Activated CD8-positive, alpha-beta memory T cell treated with anti-CD3 and anti-CD28 coated beads, Interleukin-2, amount 10 ng/mL, durations not matched to agents 7 days and 5 days (primary cell): ENCODE measurements at regions not wholly inside any gene's neighbourhood (a gene's known extent, or its start where the extent isn't known, plus 50 kb on each side); places are given as distances from the start of the nearest gene placed in this dataset.
"Not testable (repeated sequence)": the region's sequence is repeated elsewhere in the genome, so short reads cannot be mapped to it uniquely, and the experiment has no call there.

Source experiments
- ATAC-seq: fragments of 150-1000 bp; cut with Tn5 transposase; one replicate; pipeline ENCODE4 v1.10.0; 2021; ENCODE audit warnings: moderate library complexity
- CTCF ChIA-PET: fragments of 350-600 bp; sonication (Branson Sonifier 250); formaldehyde crosslinking; loops from one replicate; lab custom pipeline; 2021; ENCODE audit warnings: antibody characterized with exemption; lab: Charles Lee
- DNase-seq: peaks from one replicate; pipeline ENCODE4 v3.0.0-alpha.2; 2020
- H3K27ac Mint-ChIP-seq: one replicate; pipeline ENCODE4 v1.8.0; 2021; ENCODE audit warnings: mild to moderate bottlenecking, mixed read lengths
- H3K27me3 Mint-ChIP-seq: one replicate; pipeline ENCODE4 v1.8.0; 2021; ENCODE audit warnings: mixed read lengths
- H3K36me3 Mint-ChIP-seq: one replicate; pipeline ENCODE4 v1.8.0; 2021; ENCODE audit warnings: mild to moderate bottlenecking, mixed read lengths
- H3K4me1 Mint-ChIP-seq: one replicate; pipeline ENCODE4 v1.8.0; 2021; ENCODE audit warnings: mixed read lengths
- H3K4me3 Mint-ChIP-seq: one replicate; pipeline ENCODE4 v1.8.0; 2021; ENCODE audit warnings: mild to moderate bottlenecking, moderate library complexity, mixed read lengths
- H3K9me3 Mint-ChIP-seq: one replicate; pipeline ENCODE4 v1.8.0; 2022; ENCODE audit warnings: low read depth, mixed read lengths

DNA sequence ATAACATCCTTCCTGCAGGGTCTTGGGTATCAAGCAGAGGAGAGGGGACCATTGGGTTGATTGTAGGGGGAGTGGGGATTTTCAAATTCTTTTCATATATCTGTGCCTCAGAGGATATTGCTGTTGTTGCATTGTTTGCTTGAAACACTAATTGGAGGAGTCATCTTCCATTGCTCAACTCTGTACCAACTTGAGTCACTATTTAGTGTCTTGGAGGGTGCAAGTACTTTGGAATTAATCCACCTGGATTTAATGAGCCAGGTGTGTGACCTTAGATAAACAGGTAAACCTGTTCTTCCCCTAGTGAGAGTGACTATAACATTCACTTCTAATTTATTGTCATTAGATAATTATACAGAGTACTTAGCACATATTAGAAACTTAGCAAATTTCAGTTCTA, 151.3 kb upstream of the CNTNAP4 start:
- no peak overlapping the region for H3K27ac Mint-ChIP-seq
- CTCF ChIA-PET, result no interaction called here
- H3K36me3 Mint-ChIP-seq, result no peaks in the 10 kb centered on the region
- DNase-seq (no peak), ATAC-seq (no peak)
- no peaks in the 10 kb centered on the region for H3K4me1 Mint-ChIP-seq
- H3K4me3 Mint-ChIP-seq, result no peak overlapping the region
- H3K9me3 Mint-ChIP-seq, result peaks cover 4% of the 10 kb centered on the region
- H3K27me3 Mint-ChIP-seq, result no peaks in the 10 kb centered on the region

DNA sequence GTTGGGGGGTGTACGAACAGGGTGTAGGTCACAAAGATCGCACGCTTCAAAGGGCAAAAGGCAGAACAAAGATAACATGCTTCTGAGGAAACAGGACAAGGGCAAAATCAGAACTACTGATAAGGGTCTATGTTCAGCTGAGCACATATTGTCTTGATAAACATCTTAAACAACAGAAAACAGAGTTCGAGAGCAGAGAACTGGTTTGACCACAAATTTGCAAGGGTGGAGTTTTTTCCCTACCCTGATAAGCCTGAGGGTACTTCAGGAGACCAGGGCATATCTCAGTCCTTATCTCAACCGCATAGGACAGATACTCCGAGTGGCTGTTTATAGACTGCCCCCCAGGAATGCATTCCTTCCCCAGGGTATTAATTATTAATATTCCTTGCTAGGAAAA, 139.1 kb upstream of the CNTNAP4 start:
- H3K4me1 Mint-ChIP-seq, CTCF ChIA-PET, H3K27me3 Mint-ChIP-seq, DNase-seq, H3K4me3 Mint-ChIP-seq, H3K36me3 Mint-ChIP-seq, ATAC-seq, H3K9me3 Mint-ChIP-seq, H3K27ac Mint-ChIP-seq: not testable (repeated sequence)

DNA sequence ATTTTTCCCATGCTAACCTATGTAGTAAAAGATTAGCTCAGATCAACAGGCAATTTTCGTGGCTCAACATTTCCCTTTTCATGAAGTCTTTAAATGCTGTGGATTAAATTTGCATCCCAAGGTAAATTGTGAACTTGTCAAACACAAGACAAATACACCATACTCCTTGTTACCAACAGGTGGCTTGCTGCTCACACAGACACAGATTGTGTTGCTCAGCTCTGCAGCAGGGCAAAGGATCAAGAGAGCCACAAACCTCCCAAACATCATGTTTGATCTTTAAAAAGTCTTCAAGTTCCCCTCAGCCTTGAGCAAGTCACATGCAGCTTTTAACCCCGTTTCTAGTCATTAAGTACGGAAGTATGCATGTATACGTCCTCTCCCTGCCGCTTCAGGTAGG, 119.6 kb upstream of the CNTNAP4 start:
- DNase-seq (no peak), ATAC-seq (no peak)
- H3K36me3 Mint-ChIP-seq, result no peaks in the 10 kb centered on the region
- CTCF ChIA-PET, result no interaction called here
- H3K4me1 Mint-ChIP-seq, result no peaks in the 10 kb centered on the region
- no peak overlapping the region for H3K27ac Mint-ChIP-seq
- no peaks in the 10 kb centered on the region for H3K27me3 Mint-ChIP-seq
- no peak overlapping the region for H3K4me3 Mint-ChIP-seq
- H3K9me3 Mint-ChIP-seq, result peaks cover 14% of the 10 kb centered on the region

DNA sequence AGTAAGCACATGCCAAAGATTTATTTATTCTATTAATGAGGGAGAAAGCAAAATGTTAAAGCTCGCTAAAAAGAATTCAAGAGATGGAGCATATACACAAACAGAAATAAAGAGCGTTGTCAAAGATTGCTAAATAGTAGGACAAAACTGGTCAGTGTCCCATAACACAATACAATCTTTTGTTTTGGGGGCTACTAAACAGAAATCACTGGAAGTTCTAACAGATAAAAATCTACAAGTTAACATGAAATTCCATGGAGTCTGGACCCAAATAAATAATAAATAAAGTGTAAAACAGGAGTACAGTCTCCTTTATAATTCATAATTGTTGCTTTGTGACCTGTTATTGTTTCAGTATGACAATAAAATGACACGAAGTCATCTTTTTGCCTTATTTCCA, 115.2 kb upstream of the CNTNAP4 start:
- Mint-ChIP-seq H3K27me3 (no peaks in the 10 kb centered on the region), H3K9me3 (peaks cover 11% of the 10 kb centered on the region), H3K27ac (no peak overlapping the region), H3K4me1 (no peaks in the 10 kb centered on the region), H3K4me3 (no peak overlapping the region), H3K36me3 (no peaks in the 10 kb centered on the region)
- CTCF ChIA-PET, result no interaction called here
- DNase-seq (no peak), ATAC-seq (no peak)

DNA sequence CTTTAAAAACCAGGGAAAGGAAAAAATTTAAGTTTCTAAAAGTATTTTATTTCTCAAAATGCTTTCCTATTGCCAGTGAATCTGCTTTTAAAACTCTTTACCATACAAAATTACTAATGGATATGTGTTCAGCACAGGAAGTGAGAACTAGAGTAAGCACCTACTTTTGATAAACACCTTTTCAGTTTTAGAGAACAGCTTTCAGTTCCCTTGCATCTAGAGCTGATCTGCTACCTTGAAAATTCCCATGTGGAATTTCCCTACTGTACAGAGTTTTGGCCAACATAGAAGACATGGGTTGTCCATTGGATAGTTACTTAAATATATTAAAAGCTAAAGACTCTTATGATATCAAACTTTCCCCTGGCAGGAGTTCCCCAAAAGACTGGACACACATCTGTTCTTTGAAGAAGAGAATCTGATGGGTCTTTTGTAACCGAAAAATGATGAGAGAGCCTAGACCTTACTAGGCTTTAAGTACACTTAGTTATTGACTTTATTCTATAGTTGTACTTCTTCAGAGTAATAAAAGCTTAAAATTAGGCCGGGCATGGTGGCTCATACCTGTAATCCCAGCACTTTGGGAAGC, 112.1 kb upstream of the CNTNAP4 start:
- no peak for ATAC-seq
- Mint-ChIP-seq H3K36me3 (no peaks in the 10 kb centered on the region), H3K27me3 (no peaks in the 10 kb centered on the region), H3K4me3 (no peak overlapping the region), H3K9me3 (peaks cover 6% of the 10 kb centered on the region), H3K4me1 (no peaks in the 10 kb centered on the region), H3K27ac (no peak overlapping the region)
- CTCF ChIA-PET, result no interaction called here
- no peak for DNase-seq

DNA sequence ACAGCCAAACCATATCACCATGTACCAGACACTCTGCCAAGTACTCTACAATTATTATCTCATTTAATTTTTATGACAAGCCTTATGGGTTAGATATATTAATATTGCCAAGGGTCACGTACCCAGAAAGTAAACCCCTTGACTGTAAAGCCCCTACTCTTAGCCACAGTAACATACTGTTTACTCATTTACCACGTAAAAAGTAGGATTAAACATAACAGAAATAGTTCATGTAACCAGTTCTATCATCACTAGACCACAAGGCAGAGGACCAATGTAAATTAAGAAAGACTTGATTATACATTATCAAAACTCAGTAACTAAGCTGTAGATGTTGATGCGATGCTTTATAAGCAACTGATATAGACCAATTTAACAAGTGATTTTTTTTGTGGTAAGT, 101.5 kb upstream of the CNTNAP4 start:
- H3K4me3 Mint-ChIP-seq, result no peak overlapping the region
- H3K27me3 Mint-ChIP-seq, result no peaks in the 10 kb centered on the region
- no peaks in the 10 kb centered on the region for H3K36me3 Mint-ChIP-seq
- no peak for DNase-seq
- H3K27ac Mint-ChIP-seq, result no peak overlapping the region
- no peak for ATAC-seq
- no peaks in the 10 kb centered on the region for H3K4me1 Mint-ChIP-seq
- CTCF ChIA-PET, result no interaction called here
- H3K9me3 Mint-ChIP-seq, result peaks cover 12% of the 10 kb centered on the region

DNA sequence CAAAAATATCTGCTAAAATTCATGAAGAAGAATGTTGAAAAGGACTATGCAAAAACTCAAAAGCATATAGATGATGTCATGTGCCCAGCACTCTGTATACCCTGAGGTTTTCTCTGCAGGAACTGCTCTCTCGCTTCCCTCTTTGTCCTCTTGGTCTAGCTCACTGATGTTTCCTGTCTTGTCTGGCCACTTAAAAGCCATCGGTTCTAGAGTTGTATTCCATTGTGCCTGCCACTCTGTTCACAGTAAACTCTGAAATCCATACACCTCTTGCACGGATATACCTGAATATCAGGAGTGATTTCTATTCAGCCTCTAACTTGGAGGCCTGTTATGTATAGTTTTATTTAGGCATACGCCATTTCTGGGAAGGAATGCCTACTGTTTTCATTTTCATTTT, 101.0 kb upstream of the CNTNAP4 start:
- CTCF ChIA-PET, result no interaction called here
- Mint-ChIP-seq H3K27ac (no peak overlapping the region), H3K36me3 (no peaks in the 10 kb centered on the region), H3K4me3 (no peak overlapping the region), H3K4me1 (no peaks in the 10 kb centered on the region), H3K27me3 (no peaks in the 10 kb centered on the region), H3K9me3 (peaks cover 12% of the 10 kb centered on the region)
- ATAC-seq (no peak), DNase-seq (no peak)

DNA sequence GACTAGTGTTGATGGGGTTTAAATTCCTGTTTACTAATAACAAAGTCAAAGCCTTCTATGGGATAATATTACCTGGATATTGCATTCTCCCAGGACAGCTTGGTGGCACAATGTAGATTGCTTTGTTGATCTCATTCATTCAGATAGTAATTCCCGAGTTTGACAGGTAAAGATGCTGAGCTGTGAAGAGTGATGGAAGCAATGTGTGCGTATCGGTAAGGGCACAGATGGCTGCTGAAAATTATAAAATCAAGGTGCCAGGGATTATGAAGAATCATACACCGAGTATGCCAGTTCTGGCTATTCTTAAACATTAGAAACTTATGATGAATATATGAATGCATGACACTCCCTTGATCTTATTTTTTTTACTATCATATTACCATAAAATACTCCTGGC, 100.6 kb upstream of the CNTNAP4 start:
- H3K27me3 Mint-ChIP-seq, result no peaks in the 10 kb centered on the region
- H3K4me1 Mint-ChIP-seq, result no peaks in the 10 kb centered on the region
- ATAC-seq (no peak), DNase-seq (no peak)
- no peak overlapping the region for H3K4me3 Mint-ChIP-seq
- CTCF ChIA-PET, result no interaction called here
- H3K9me3 Mint-ChIP-seq, result peaks cover 12% of the 10 kb centered on the region
- no peaks in the 10 kb centered on the region for H3K36me3 Mint-ChIP-seq
- no peak overlapping the region for H3K27ac Mint-ChIP-seq

DNA sequence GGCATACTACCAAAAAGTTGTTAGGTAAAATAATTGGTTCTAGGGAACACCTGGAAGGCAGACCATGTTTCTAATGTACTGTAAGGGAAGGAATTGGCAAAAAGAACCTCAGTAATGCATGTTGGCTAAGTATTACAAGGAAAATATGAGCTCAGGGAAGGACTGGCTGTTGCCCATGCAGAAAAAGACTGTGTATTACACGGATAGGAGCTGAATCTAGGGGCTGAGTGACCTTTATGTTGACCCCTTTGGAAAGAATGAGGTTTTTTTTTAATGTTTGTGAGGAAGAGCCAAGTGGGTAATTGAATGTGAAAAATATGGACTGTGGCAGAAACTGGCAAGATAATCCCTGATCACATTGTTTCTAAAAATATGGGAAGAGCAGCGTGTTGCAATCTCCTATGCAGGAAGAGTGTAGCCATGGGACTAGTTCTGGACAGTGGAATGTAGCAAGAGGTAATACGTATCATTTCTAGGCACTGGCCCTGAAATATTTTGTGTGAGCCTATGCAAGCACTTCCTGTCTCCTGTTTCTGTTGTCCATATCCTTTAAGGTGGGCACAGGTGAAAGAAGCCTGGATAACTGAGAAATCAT, 95.1 kb upstream of the CNTNAP4 start:
- H3K27me3 Mint-ChIP-seq, result no peaks in the 10 kb centered on the region
- H3K36me3 Mint-ChIP-seq, result no peaks in the 10 kb centered on the region
- H3K4me1 Mint-ChIP-seq, result no peaks in the 10 kb centered on the region
- DNase-seq, result no peak
- H3K4me3 Mint-ChIP-seq, result no peak overlapping the region
- ATAC-seq, result no peak
- H3K27ac Mint-ChIP-seq, result no peak overlapping the region
- CTCF ChIA-PET, result no interaction called here
- peaks cover 5% of the 10 kb centered on the region for H3K9me3 Mint-ChIP-seq

DNA sequence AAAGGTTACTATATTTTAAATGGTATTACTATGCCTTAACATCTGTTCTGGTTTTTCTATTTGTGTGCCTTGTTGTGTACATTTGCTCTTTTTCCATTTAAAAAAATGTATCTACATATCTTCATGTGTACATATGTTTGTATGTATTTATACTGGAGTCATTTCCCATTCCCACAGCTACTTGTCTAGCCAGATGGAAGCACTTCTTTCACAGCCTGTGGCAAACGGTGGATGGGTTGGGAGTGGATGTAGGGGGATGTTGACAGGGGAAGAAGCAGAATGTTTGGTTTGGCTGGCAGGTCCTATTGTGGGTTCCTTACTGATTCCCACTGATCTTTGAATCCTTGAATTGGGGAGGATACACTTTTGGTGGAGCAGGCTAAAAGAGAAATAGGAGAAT, 93.6 kb upstream of the CNTNAP4 start:
- ATAC-seq (no peak), DNase-seq (no peak)
- Mint-ChIP-seq H3K4me1 (no peaks in the 10 kb centered on the region), H3K36me3 (no peaks in the 10 kb centered on the region), H3K27me3 (no peaks in the 10 kb centered on the region), H3K4me3 (no peak overlapping the region), H3K9me3 (peaks cover 5% of the 10 kb centered on the region), H3K27ac (no peak overlapping the region)
- CTCF ChIA-PET, result no interaction called here

DNA sequence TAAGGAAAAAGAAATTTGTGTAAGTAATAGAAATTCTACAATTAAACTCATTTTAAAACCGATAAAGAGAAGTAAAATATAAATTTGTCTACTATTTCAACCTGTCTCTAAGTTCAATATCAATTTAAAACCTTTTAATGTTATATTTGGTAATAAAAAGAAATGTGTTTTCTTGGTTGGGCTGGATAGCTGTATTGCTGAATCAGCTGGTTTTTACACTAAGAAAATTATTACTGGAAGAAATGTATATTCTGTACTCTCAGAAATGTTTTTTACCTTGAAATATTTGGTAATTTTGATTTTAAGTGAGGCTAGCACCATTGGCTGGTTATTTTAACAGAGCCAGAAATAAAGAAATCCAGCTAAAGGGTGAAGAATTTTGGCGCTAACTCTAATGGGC, 87.1 kb upstream of the CNTNAP4 start:
- no peak for DNase-seq
- no peaks in the 10 kb centered on the region for H3K36me3 Mint-ChIP-seq

DNA sequence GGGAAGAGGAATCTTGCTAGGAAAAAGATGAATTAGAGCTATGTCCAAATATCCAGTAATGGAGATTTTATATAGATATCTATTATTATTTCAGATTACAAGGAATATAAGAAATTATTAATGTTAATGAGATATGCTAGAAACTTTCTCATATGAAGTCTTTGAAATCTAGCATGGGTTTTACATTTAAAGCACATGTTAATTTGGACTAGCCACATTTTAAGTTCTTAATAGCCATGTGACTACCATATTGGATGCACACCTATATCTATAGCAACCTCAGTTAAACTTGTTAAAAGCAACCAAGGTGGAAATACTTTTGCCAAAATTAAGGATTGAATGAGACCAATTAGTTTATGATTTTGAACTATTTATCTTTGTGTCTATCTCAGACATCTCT, 86.7 kb upstream of the CNTNAP4 start:
- Mint-ChIP-seq H3K27ac (no peak overlapping the region), H3K36me3 (no peaks in the 10 kb centered on the region), H3K4me1 (no peaks in the 10 kb centered on the region), H3K4me3 (no peak overlapping the region), H3K27me3 (no peaks in the 10 kb centered on the region), H3K9me3 (peaks cover 9% of the 10 kb centered on the region)
- no peak for DNase-seq
- no peak for ATAC-seq
- CTCF ChIA-PET, result no interaction called here

More for the DNA sequence above, 87.1 kb upstream of the CNTNAP4 start:
- Mint-ChIP-seq H3K4me1 (no peaks in the 10 kb centered on the region), H3K27me3 (no peaks in the 10 kb centered on the region), H3K4me3 (no peak overlapping the region), H3K27ac (no peak overlapping the region), H3K9me3 (peaks cover 9% of the 10 kb centered on the region)
- CTCF ChIA-PET, result no interaction called here
- ATAC-seq, result no peak

DNA sequence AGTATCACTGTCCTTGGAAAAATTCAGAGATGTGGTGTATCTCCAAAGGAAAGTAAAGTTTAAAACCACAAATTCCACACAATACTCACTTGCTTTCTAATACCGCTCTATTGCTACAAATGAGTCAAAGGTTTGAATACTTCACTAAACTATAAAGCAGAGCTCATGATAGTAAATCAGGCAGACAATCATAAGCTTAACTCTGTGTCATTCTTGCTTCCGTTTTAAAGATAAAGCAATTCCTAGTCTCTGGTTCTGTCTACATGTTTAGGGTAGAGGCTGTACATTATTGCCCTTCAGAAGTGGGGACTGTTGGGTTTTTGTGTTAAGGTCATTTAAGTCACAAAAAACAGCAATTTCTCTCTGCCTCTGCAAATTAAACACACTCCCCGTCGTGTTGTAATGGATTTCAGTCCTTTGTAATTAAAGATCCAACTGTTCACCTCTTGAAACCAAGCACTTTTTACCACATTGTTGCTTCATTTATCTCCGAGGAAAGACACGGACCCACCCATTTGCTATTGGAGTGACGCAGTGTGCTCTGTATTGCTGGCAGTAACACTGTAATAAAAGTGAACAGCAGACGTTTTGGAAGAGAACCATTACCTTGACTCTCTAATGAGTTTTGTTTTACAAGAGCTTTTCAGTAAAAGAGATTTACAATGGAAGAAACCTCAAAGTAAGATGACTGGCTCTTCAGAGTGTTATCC, 83.1 kb upstream of the CNTNAP4 start:
- no peak overlapping the region for H3K4me3 Mint-ChIP-seq
- CTCF ChIA-PET, result no interaction called here
- H3K27me3 Mint-ChIP-seq, result no peaks in the 10 kb centered on the region
- H3K4me1 Mint-ChIP-seq, result no peaks in the 10 kb centered on the region
- H3K27ac Mint-ChIP-seq, result no peak overlapping the region
- DNase-seq (no peak), ATAC-seq (no peak)
- peaks cover 6% of the 10 kb centered on the region for H3K9me3 Mint-ChIP-seq
- H3K36me3 Mint-ChIP-seq, result no peaks in the 10 kb centered on the region

DNA sequence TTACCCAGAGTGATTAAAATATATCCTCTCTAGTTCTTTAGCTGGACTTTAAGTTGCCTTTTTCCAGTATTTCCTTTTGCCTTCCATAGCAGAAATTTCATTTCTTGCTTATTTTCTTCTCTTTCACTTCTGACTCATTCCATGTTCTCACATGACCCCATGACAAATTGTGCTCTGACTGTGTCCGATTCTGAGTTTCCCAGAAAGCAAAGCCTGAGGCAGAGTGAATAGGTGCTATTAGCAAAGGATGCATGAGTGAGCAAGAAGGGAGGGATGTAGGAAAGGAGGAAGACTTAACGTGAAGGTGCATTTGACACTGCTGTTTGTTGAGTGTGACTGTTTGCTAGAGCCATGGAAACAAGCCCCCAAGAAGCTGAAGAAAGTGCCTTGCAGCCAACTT, 82.6 kb upstream of the CNTNAP4 start:
- DNase-seq (no peak), ATAC-seq (no peak)
- CTCF ChIA-PET, result no interaction called here

More for the DNA sequence above, 82.6 kb upstream of the CNTNAP4 start:
- Mint-ChIP-seq H3K27me3 (no peaks in the 10 kb centered on the region), H3K4me1 (no peaks in the 10 kb centered on the region), H3K36me3 (no peaks in the 10 kb centered on the region), H3K4me3 (no peak overlapping the region), H3K9me3 (peaks cover 6% of the 10 kb centered on the region), H3K27ac (no peak overlapping the region)
